Activated CD8-positive, alpha-beta memory T cell treated with anti-CD3 and anti-CD28 coated beads for 48 hours (primary cell): ENCODE measurements at regions not wholly inside any gene's neighbourhood (a gene's known extent, or its start where the extent isn't known, plus 50 kb on each side); places are given as distances from the start of the nearest gene placed in this dataset.
"Not testable (repeated sequence)": the region's sequence is repeated elsewhere in the genome, so short reads cannot be mapped to it uniquely, and the experiment has no call there.

Source experiments
- DNase-seq, 3 experiments: peaks; one replicate each; pipeline ENCODE4 v3.0.0-alpha.2; 2020; ENCODE audit warnings: low read depth in 2 of 3, low spot score in 2 of 3

DNA sequence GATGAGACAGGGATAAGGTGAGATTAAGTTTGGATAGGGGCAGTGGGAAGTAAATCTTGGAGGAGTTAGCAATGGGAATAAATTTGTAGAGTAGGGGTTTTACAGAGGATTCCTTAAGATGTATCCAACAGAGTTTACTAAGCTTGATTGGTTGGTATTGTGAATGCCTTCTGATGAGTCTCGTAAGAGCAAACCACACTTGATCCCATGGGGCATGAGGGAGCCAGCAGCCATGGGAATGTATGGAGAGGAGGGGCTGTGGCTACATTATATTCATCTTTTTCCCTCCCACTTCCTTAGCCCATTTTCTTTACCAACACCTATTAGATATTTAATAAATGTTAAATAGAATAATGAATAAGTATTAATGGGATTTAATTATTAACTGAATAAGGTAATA is 126.6 kb upstream of the NDST3 start:
- no peak for DNase-seq

DNA sequence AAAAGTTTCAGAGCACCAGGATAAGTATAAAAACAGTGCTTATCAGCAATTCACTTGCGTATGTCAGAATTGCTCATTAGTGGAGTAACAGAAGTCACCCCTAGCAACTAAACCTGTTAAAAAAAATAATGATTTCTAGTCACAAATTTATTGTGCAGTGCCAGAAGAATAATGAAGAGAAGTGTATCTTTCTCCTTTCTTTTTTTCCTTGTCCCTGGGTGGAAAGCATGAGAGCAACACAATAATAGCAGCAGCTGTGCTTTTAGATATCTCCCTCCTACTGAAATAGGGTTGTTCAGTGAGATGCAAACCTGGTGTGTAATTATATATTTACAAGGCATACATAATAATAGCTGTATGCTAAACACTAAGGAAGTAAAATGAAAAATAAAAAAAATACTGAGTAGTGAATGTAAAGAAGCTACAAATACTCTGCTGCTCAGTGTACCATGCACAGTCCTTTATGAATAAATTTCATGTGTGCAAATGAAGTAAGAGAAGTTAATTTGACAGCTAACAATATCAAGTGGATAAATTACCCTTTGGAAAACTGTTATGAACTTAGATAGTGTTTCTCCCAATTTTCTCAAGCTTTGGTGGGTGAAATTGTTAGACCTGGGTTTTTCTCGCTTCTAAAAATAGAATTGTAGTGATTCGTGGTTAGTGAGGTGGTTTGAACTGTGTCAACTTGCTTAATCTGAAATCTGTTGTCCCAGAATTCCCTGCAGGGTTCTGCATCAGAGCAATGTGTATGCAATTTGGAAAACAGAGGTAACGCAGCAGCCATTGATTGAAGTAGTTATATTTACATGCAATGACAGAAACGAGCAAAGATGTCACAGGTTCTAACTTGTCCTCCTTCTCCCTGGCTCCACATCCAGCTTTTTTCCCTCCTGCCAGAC is 125.7 kb upstream of the NDST3 start:
- DNase-seq, result no peak

DNA sequence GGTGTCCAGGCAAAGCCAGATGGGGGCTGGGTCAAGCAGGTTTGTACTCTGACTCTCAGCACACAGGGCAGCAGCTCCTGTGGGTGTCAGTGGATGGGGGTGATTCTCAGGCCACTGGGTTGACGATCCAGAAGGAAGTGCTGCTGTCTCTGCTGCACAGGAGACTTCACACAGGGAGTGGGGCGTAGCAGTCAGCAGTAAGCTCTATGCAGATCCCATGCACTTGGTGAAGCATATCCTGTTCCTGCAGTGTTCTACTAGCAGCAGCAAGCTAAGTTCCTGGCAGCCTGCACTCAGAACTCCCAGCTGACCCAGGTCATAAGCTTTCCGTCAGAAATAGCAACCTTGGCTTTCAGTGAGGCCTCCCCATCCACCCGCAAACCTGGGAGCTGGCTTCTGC is 117.6 kb upstream of the NDST3 start:
- no peak for DNase-seq

DNA sequence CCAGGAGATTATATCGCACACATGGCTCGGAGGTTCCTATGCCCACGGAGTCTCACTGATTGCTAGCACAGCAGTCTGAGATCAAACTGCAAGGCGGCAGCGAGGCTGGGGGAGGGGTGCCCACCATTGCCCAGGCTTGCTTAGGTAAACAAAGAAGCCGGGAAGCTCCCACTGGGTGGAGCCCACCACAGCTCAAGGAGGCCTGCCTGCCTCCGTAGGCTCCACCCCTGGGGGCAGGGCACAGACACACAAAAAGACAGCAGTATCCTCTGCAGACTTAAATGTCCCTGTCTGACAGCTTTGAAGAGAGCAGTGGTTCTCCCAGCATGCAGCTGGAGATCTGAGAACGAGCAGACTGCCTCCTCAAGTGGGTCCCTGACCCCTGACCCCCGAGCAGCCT is 112.0 kb upstream of the NDST3 start:
- not testable (repeated sequence) for DNase-seq

- DNase-seq, result not testable (repeated sequence)
Measured at GRCh38 chr4:117927823-117928222, 106.5 kb upstream of the NDST3 start.

DNA sequence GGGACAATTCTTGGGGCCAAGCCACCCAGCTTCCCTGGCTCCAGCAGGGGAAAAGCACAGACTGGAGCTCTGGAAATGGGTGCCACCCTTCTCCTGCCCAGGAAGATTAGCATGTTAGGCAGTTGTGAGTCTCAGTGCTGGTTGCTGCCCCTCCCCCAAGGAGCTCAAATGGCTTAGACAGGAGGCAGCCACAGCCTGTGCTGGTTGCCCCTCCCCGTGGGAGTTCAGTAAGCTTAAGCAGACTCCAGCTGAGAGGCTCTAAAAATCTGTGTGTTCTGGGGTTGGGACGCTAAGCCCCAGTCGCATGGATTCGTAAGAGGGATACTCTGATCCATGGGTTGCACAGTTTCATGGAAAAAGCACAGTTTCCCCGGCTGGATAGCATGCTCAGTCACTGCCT is 92.7 kb upstream of the NDST3 start:
- no peak for DNase-seq

DNA sequence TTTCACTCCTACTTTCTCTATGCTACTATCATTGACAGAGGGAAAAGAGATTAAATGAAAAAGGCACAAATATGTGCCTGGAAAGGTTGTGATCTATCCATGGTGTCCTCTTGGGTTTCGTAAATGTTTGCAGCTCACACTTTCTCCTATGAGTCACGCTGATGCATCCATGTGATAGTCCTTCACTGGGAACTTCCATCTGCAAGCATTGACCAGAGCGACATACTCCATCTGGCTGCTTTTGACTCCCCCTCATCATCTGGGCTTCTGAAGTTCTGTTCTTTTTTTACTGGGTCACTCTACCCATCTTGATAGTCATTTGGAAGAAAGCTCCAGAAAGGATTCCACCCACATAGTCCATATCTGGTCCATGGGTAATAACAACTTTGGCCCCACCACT is 84.7 kb upstream of the NDST3 start:
- DNase-seq, result no peak

DNA sequence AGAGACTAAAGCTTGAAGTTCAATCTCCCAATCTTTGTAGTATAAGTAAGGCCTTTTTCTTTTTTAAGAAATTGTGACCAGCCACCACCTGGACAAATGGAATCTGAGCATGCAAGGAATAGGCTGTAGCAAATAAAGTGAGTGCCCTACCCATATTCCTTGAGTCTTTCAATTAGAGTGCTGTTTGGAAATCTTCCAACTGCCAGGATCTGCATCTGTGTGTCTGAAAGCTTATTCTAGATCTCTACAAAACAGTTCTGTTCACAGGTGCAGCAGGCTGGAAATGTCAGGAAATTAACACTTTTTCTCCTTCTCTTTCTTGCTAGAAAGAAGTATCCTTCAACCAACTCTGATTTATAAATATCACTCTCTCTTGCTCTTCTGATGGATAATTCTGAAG is 76.7 kb upstream of the NDST3 start:
- DNase-seq, result no peak

- DNase-seq, result no peak
Measured at GRCh38 chr4:117965622-117966021, 68.7 kb upstream of the NDST3 start.

GRCh38 chr4:117968606-117969005 is 65.7 kb upstream of the NDST3 start:
- DNase-seq, result no peak

- DNase-seq, result no peak
Measured at GRCh38 chr4:117971403-117971802, 62.9 kb upstream of the NDST3 start.

DNA sequence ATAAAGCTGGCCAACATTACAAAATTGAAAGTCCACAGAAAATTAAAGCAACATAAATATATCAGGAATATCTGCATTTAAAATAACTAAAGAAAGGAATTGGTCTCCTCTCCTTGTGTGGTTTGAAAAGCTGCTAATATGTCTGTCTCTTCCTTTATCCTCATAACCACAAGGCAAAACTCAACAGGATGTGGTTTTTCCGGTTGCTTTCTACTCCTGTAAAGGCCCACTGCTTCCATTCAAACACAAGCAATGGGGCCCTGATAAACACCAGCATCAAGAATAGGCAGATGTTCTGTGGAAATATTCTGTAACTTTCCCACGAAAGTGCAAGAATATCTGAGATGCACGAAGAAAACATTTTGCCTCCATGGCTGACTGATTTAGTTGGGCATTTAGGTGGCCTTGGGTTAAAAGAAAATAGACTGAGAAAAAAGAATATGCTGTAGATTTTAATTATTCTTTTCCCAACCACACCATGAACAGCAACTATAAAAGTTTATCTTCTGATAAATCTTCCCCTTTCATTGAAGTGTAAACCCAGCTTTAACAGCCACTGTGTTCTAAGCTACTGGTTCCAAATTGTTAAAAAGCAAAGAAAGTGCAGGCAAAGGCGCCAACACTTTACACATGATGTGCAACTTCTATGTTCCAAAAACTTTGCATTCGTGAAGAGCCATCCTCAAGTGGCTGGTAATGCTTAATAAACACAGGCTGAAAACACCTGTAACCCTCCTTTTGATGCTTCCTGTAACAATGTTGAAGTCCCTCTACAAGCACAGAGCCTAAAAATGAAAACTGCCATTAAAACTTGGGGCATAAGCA is 50.5 kb upstream of the NDST3 start:
- no peak for DNase-seq

- DNase-seq, result no peak
Measured at GRCh38 chr4:117984366-117984680, 50.0 kb upstream of the NDST3 start.
